ENCODE measurements at regions not wholly inside any gene's neighbourhood (a gene's known extent, or its start where the extent isn't known, plus 50 kb on each side); places are given as distances from the start of the nearest gene placed in this dataset.

- no peak for TF ChIP-seq CTCF (IDR thresholded peaks at IDR 0.05; ENCODE audit: low read depth, low read length, missing control alignments)
- DNase-seq (ENCODE audit: extremely low read depth, low read depth): no peak
- no peak overlapping the region for H3K4me3 ChIP-seq (replicated peaks; ENCODE audit: low read depth, low read length)
These were observed 211.3 kb upstream of the DIO3 start for GRCh38 chr14:101350021-101350420.

- no peak for TF ChIP-seq CTCF (IDR thresholded peaks at IDR 0.05; ENCODE audit: low read depth, low read length, missing control alignments)
- DNase-seq (ENCODE audit: extremely low read depth, low read depth): no peak
- H3K4me3 ChIP-seq (replicated peaks; ENCODE audit: low read depth, low read length): no peak overlapping the region
These were observed 210.6 kb upstream of the DIO3 start for GRCh38 chr14:101350691-101351090.

- no peak overlapping the region for H3K4me3 ChIP-seq (replicated peaks; ENCODE audit: low read depth, low read length)
- DNase-seq (ENCODE audit: extremely low read depth, low read depth): no peak
- TF ChIP-seq CTCF (IDR thresholded peaks at IDR 0.05; ENCODE audit: low read depth, low read length, missing control alignments): no peak
These were observed 210.1 kb upstream of the DIO3 start for GRCh38 chr14:101351146-101351545.

- no peak overlapping the region for H3K4me3 ChIP-seq (replicated peaks; ENCODE audit: low read depth, low read length)
- no peak for TF ChIP-seq CTCF (IDR thresholded peaks at IDR 0.05; ENCODE audit: low read depth, low read length, missing control alignments)
- no peak for DNase-seq (ENCODE audit: extremely low read depth, low read depth)
These were observed 209.5 kb upstream of the DIO3 start for GRCh38 chr14:101351769-101352168.

- no peak for DNase-seq (ENCODE audit: extremely low read depth, low read depth)
- TF ChIP-seq CTCF (IDR thresholded peaks at IDR 0.05; ENCODE audit: low read depth, low read length, missing control alignments): no peak
- H3K4me3 ChIP-seq (replicated peaks; ENCODE audit: low read depth, low read length): no peak overlapping the region
These were observed 208.7 kb upstream of the DIO3 start for GRCh38 chr14:101352567-101352966.

- DNase-seq (ENCODE audit: extremely low read depth, low read depth): no peak
- no peak for TF ChIP-seq CTCF (IDR thresholded peaks at IDR 0.05; ENCODE audit: low read depth, low read length, missing control alignments)
- H3K4me3 ChIP-seq (replicated peaks; ENCODE audit: low read depth, low read length): no peak overlapping the region
These were observed 207.9 kb upstream of the DIO3 start for GRCh38 chr14:101353422-101353821.

GRCh38 chr14:101354726-101355125, 206.6 kb upstream of the DIO3 start:
- no peak overlapping the region for H3K4me3 ChIP-seq (replicated peaks; ENCODE audit: low read depth, low read length)
- TF ChIP-seq CTCF (IDR thresholded peaks at IDR 0.05; ENCODE audit: low read depth, low read length, missing control alignments): no peak
- no peak for DNase-seq (ENCODE audit: extremely low read depth, low read depth)

Measured in HFF-Myc (cell line).